ENCODE measurements at regions not wholly inside any gene's neighbourhood (a gene's known extent, or its start where the extent isn't known, plus 50 kb on each side); places are given as distances from the start of the nearest gene placed in this dataset.
"Not testable (repeated sequence)": the region's sequence is repeated elsewhere in the genome, so short reads cannot be mapped to it uniquely, and the experiment has no call there.

- DNase-seq: no peak
These were observed 80.3 kb downstream of the ZFP36L2 start for GRCh38 chr2:43146083-43146482.

- DNase-seq: no peak
These were observed 82.1 kb downstream of the ZFP36L2 start for GRCh38 chr2:43144263-43144662.

- no peak for DNase-seq
These were observed 82.7 kb downstream of the ZFP36L2 start for GRCh38 chr2:43143756-43144155.

- no peak for DNase-seq
These were observed 83.4 kb downstream of the ZFP36L2 start for GRCh38 chr2:43142921-43143438.

- DNase-seq: not testable (repeated sequence)
These were observed 84.7 kb downstream of the ZFP36L2 start for GRCh38 chr2:43141636-43142151.

GRCh38 chr2:43139996-43140621, 86.3 kb downstream of the ZFP36L2 start:
- no peak for DNase-seq

GRCh38 chr2:43139501-43139900, 86.9 kb downstream of the ZFP36L2 start:
- DNase-seq: no peak

- no peak for DNase-seq
These were observed 88.0 kb downstream of the ZFP36L2 start for GRCh38 chr2:43138441-43138840.

- DNase-seq: peak; percentile 11 to 70 (median 36)
These were observed 89.5 kb downstream of the ZFP36L2 start for GRCh38 chr2:43136876-43137275.

GRCh38 chr2:43136011-43136799, 90.2 kb downstream of the ZFP36L2 start:
- no peak for DNase-seq

- no peak for DNase-seq
These were observed 90.8 kb downstream of the ZFP36L2 start for GRCh38 chr2:43135583-43135982.

- no peak for DNase-seq
These were observed 91.9 kb downstream of the ZFP36L2 start for GRCh38 chr2:43134571-43134889.

GRCh38 chr2:43133708-43134570, 92.5 kb downstream of the ZFP36L2 start:
- DNase-seq: peak; percentile 22 to 63 (median 53)

GRCh38 chr2:43133336-43133707, 93.1 kb downstream of the ZFP36L2 start:
- no peak for DNase-seq

- DNase-seq: no peak
These were observed 93.6 kb downstream of the ZFP36L2 start for GRCh38 chr2:43132683-43133301.

- DNase-seq: no peak
These were observed 94.3 kb downstream of the ZFP36L2 start for GRCh38 chr2:43131890-43132682.

- DNase-seq: peak in 3 of 4 experiments; percentile 27 to 65 (median 63)
These were observed 95.1 kb downstream of the ZFP36L2 start for GRCh38 chr2:43131051-43131889.

- DNase-seq: no peak
These were observed 95.9 kb downstream of the ZFP36L2 start for GRCh38 chr2:43130548-43130875.

GRCh38 chr2:43129676-43130547, 96.5 kb downstream of the ZFP36L2 start:
- DNase-seq: no peak

- DNase-seq: no peak
These were observed 97.8 kb downstream of the ZFP36L2 start for GRCh38 chr2:43128559-43128955.
